SK-N-SH (cell line): ENCODE measurements at regions not wholly inside any gene's neighbourhood (a gene's known extent, or its start where the extent isn't known, plus 50 kb on each side); places are given as distances from the start of the nearest gene placed in this dataset.

Source experiments
- CTCF ChIP-seq: fragments of 200-600 bp; sonication (generic); IDR thresholded peaks from 2 replicates; pipeline ENCODE4 v1.6.1; 2017; ENCODE audit warnings: antibody characterized with exemption, mild to moderate bottlenecking, moderate library complexity
- MAX ChIP-seq: IDR thresholded peaks from 2 replicates; pipeline ENCODE4 v1.4.0; 2012; ENCODE audit warnings: low read depth
- NRF1 ChIP-seq: IDR thresholded peaks from 2 replicates; pipeline ENCODE4 v1.6.1; 2012; ENCODE audit warnings: low read depth, mild to moderate bottlenecking, low read length
- PBX3 ChIP-seq: IDR thresholded peaks from 2 replicates; pipeline ENCODE4; 2012
- SIN3A ChIP-seq: IDR thresholded peaks from 2 replicates; pipeline ENCODE4 v1.6.1; 2012; ENCODE audit warnings: low read depth, mild to moderate bottlenecking, low read length, moderate library complexity, borderline replicate concordance
- USF2 ChIP-seq: fragments of 150-350 bp; IDR thresholded peaks from 2 replicates; pipeline ENCODE4 v1.6.1; 2017; ENCODE audit warnings: antibody characterized with exemption, low read length, low read depth, borderline replicate concordance

- no peak for TF ChIP-seq SIN3A
- no peak for TF ChIP-seq CTCF
- no peak for TF ChIP-seq NRF1
- no peak for TF ChIP-seq USF2
- no peak for TF ChIP-seq MAX
- TF ChIP-seq PBX3, result no peak
These were observed 61.6 kb upstream of the MED13L start for GRCh38 chr12:116339062-116339461.
